ENCODE measurements at regions not wholly inside any gene's neighbourhood (a gene's known extent, or its start where the extent isn't known, plus 50 kb on each side); places are given as distances from the start of the nearest gene placed in this dataset.

DNA sequence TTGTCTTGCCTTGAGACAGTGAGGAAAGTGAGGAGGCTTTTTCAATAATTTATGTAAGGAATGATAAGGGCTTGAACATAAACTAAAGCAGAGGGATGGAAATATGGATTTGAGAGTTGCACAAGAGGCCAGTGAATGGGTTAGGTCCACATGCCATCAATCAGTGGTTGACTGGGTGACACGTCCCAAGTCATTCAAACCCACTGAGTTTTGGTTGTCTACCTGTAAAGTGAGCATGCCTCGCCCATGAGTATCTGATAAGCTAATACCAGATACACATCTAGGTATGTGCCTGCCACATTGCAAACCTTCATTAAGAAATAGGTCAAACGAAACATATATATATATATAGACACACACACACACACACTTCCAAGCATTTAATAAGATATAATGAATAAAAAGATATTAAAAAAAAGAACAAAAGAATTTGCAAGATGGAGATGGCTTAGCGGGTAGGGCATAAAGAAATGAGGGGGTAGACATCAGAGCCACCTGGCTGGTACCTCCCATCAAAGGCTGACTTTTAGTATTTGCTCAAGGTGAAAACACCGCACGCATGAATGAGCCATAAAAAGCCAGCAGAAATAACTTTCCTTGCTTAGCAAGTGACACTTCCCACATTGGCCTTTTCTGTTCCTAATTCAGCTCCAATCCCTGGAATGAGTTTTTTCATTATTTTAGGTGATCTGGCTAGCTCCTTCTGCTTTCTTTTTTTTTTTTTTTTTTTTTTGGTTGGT lies 109.1 kb upstream of the GGTLC1 start:
- no peak for FAIRE-seq

DNA sequence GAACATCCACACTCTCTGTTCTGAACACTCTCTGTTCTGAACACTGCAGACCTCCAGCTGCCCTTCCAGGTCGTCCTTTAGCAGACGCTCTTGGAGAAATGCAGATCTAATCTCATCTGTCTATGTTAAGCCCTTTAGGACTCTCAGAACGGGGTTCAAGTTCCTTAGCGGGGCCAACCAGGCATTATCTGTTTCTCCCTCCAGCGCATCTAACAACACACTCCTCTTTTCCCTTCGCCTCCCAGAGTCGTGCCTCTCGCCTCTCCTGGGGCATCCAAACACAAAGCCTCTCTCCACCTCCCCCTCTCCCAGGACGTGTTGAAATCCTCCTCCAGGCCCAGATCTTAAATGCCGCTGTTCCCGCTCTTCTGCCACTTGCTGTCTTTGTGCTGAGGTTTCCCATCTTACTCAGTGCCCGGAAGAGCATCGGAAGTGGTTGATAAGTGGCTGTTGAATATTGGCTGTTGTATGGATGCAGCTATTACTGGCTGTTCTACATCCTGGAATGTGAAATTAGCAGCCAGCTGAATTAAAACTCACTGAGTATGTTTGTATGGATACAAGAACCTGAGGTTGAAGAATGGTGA lies 108.4 kb upstream of the GGTLC1 start:
- no peak for FAIRE-seq

- FAIRE-seq: no peak
These were observed 107.7 kb upstream of the GGTLC1 start for GRCh38 chr20:24096264-24096663.

GRCh38 chr20:24095756-24096155 lies 107.2 kb upstream of the GGTLC1 start:
- no peak for FAIRE-seq

DNA sequence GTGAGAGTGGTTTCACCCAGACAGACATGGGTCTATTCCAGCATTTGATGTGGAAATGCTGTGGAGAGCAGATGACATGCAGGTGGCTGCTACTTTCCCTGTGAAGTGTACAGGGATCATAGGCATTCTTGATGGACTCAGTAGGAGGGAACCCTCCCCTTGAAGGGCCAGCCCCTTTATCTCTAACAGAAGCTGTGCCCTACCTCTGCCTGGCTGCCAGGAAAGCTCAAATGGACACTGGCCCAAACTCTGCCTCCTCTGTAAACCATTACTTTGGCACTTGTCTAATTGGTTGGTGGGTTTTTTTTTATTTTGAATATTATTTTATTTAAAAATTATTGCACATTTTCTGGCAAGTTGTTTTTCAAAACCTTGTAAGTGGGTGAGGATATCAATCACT lies 106.7 kb upstream of the GGTLC1 start:
- FAIRE-seq: no peak

GRCh38 chr20:24089576-24089975 lies 101.0 kb upstream of the GGTLC1 start:
- FAIRE-seq: no peak

GRCh38 chr20:24086121-24086520 lies 97.5 kb upstream of the GGTLC1 start:
- no peak for FAIRE-seq

DNA sequence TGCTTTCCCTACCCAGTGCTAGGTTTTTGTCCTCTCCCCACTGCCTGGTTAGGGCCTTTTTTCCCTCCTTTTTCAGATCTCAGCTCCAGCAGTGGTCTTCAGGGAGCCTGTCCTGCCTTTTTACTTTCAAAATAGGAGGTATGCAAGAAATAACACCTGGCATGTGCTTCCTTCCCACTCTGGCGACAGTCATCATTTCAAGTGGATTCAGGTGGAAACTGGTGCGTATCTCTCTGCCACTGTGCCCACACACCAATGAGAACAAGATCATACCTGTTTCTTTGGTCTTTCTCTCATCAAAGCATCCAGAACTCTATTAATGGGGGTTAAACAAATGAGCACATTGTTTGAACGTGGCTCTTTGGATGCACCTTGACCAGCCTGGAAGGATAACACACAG lies 95.7 kb upstream of the GGTLC1 start:
- no peak for FAIRE-seq

GRCh38 chr20:24081077-24081476 lies 92.5 kb upstream of the GGTLC1 start:
- FAIRE-seq: no peak

- no peak for FAIRE-seq
These were observed 91.3 kb upstream of the GGTLC1 start for GRCh38 chr20:24079661-24080412.

DNA sequence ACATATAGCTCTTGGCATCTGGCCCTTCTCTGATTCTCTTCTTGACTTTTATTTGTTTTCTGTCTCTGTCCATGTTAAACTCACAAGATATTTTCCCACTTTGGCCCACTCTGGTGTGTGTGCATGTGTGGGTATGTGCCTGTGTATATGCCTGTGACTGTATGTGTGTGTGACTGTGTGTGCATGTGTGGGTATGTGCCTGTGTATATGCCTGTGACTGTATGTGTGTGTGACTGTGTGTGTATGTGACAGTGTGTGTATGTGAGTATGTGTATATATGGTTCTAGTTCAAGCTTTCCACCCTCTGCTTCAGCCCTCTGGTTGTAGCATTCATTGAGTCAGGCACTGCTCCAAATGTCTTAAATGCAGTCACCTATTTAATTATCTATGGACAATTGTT lies 88.6 kb upstream of the GGTLC1 start:
- no peak for FAIRE-seq

GRCh38 chr20:24070679-24071078 lies 82.1 kb upstream of the GGTLC1 start:
- FAIRE-seq: no peak

GRCh38 chr20:24066076-24066700 lies 77.6 kb upstream of the GGTLC1 start:
- no peak for FAIRE-seq

- no peak for FAIRE-seq
These were observed 76.3 kb upstream of the GGTLC1 start for GRCh38 chr20:24064915-24065314.

GRCh38 chr20:24064092-24064491 lies 75.5 kb upstream of the GGTLC1 start:
- FAIRE-seq: no peak

DNA sequence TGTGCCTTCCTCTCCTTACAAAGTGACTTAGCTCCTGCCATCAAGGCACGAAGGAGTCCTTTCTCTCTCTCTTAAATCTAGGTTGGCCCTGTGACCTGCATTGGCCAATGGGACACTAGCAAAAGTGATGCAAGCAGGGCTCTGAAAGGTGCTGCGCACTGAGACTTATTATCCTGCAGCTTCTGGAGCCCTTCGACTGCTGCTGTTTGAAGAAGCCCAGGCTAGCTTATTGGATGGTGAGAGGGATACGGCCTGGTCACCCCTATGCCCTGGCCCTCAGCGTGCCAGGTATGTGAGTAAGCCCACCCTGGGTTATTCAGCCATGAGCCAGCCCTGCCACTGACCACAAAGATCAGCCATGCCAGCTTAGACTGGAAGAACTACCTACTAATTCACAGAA lies 74.5 kb upstream of the GGTLC1 start:
- FAIRE-seq: no peak

- no peak for FAIRE-seq
These were observed 72.4 kb upstream of the GGTLC1 start for GRCh38 chr20:24060851-24061590.

- no peak for FAIRE-seq
These were observed 70.6 kb upstream of the GGTLC1 start for GRCh38 chr20:24059174-24059573.

DNA sequence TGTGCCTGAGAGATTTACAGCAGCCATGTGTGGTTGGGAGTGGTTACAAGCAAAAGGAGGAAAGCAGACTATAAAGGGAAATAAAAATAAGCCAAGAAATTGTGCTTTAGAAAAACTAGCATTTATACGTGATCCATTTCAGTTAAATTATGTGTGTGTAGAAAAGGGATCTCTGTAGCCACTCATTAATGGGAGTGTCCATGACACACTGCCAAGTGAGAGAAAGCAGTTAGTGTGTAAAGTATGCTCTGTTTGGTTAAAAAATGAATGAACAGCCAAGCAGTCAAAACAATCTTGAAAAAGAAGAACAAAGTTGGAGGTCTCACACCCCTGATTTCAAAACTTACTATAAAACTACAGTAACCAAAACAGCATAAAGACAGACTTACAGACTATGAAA lies 67.9 kb upstream of the GGTLC1 start:
- FAIRE-seq: peak; percentile 65

- FAIRE-seq: no peak
These were observed 64.2 kb upstream of the GGTLC1 start for GRCh38 chr20:24052599-24053275.

GRCh38 chr20:24051160-24051559 lies 62.6 kb upstream of the GGTLC1 start:
- FAIRE-seq: no peak

- no peak for FAIRE-seq
These were observed 61.5 kb upstream of the GGTLC1 start for GRCh38 chr20:24050119-24050518.

Measured in endometrium (tissue), 2 donors.